ENCODE measurements at regions not wholly inside any gene's neighbourhood (a gene's known extent, or its start where the extent isn't known, plus 50 kb on each side); places are given as distances from the start of the nearest gene placed in this dataset.

DNA sequence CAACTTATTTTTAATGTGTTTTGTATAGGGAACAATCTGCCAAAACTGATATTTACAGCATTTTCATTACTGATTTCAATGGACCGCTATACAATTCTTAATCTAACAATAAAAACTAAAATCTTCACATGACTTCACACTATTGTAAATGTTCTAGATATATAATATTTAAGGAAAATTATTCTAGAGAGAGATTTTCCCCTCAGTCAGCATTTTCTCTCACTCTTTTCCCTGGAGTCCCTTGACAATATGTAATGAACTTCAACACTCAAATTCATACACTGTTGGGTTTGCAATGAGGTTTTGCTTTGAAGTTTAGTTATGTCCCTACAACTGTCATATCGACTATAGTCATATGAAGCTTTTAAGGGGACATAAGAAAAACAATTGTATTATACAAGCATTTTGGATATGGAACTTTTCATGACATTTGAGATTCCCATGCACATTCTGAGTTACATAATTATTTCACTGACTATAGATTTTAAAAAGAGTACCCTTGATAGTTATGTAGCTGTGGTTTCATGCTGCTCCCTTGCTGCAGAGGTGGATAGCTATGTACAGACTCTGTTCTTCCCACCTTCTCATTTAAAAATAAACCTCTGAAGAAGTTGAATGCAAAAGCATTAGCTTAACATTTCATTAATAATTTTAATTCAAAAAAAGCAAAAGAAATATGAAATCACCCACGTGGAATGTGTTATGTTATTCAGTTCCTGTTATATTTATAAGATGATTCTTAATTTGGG lies 338.5 kb downstream of the AKAIN1 start:
- TF ChIP-seq SPI1 (IDR thresholded peaks at IDR 0.05; ENCODE audit: borderline replicate concordance, low read depth) (no peak), CTCF (IDR thresholded peaks at IDR 0.05; ENCODE audit: insufficient read depth, low read length) (no peak), GABPA (IDR thresholded peaks at IDR 0.05; ENCODE audit: low read depth) (no peak), POLR2AphosphoS5 (IDR thresholded peaks at IDR 0.05; ENCODE audit: low read depth) (no peak)
- TF ChIP-seq, protein P1, sequence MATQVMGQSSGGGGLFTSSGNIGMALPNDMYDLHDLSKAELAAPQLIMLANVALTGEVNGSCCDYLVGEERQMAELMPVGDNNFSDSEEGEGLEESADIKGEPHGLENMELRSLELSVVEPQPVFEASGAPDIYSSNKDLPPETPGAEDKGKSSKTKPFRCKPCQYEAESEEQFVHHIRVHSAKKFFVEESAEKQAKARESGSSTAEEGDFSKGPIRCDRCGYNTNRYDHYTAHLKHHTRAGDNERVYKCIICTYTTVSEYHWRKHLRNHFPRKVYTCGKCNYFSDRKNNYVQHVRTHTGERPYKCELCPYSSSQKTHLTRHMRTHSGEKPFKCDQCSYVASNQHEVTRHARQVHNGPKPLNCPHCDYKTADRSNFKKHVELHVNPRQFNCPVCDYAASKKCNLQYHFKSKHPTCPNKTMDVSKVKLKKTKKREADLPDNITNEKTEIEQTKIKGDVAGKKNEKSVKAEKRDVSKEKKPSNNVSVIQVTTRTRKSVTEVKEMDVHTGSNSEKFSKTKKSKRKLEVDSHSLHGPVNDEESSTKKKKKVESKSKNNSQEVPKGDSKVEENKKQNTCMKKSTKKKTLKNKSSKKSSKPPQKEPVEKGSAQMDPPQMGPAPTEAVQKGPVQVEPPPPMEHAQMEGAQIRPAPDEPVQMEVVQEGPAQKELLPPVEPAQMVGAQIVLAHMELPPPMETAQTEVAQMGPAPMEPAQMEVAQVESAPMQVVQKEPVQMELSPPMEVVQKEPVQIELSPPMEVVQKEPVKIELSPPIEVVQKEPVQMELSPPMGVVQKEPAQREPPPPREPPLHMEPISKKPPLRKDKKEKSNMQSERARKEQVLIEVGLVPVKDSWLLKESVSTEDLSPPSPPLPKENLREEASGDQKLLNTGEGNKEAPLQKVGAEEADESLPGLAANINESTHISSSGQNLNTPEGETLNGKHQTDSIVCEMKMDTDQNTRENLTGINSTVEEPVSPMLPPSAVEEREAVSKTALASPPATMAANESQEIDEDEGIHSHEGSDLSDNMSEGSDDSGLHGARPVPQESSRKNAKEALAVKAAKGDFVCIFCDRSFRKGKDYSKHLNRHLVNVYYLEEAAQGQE (IDR thresholded peaks at IDR 0.05; ENCODE audit: insufficient replicate concordance, low read depth) = no peak
